ENCODE measurements at regions not wholly inside any gene's neighbourhood (a gene's known extent, or its start where the extent isn't known, plus 50 kb on each side); places are given as distances from the start of the nearest gene placed in this dataset.
"Not testable (repeated sequence)": the region's sequence is repeated elsewhere in the genome, so short reads cannot be mapped to it uniquely, and the experiment has no call there.

GRCh38 chr14:87257421-87257820 is 735.6 kb downstream of the GALC start:
- no peak for TF ChIP-seq EZH2phosphoT487 (IDR thresholded peaks at IDR 0.05; ENCODE audit: low read length)
- no peak for TF ChIP-seq EZH2 (optimal IDR thresholded peaks at IDR 0.05; ENCODE audit: low read depth, low read length)
- no peak for TF ChIP-seq CTCF (IDR thresholded peaks at IDR 0.05; ENCODE audit: low read length)
- no peaks in the 10 kb centered on the region for H3K36me3 ChIP-seq (replicated peaks; ENCODE audit: insufficient read depth, low read length)
- no peaks in the 10 kb centered on the region for H3K27me3 ChIP-seq (replicated peaks; ENCODE audit: insufficient read depth, low read length)
- no peak overlapping the region for H3K27ac ChIP-seq (ENCODE audit: low read length)
- no peak for DNase-seq
- no peaks in the 10 kb centered on the region for H3F3A ChIP-seq (ENCODE audit: insufficient read depth, low read length)
- no peaks in the 10 kb centered on the region for H3K9me2 ChIP-seq (replicated peaks; ENCODE audit: insufficient read depth, low read length)
- H3K4me2 ChIP-seq (ENCODE audit: low read depth, low read length): no peak overlapping the region
- H3K9ac ChIP-seq (ENCODE audit: low read length): no peak overlapping the region
- H2AFZ ChIP-seq (ENCODE audit: low read length): no peak overlapping the region
- H3K9me3 ChIP-seq (replicated peaks; ENCODE audit: insufficient read depth, low read length): no peaks in the 10 kb centered on the region
- H3K79me2 ChIP-seq (ENCODE audit: low read length): no peaks in the 10 kb centered on the region
- no peaks in the 10 kb centered on the region for H4K20me1 ChIP-seq (ENCODE audit: insufficient read depth, low read length)
- H3K4me3 ChIP-seq (ENCODE audit: low read length): no peak overlapping the region
- no peaks in the 10 kb centered on the region for H3K4me1 ChIP-seq (ENCODE audit: low read length)

- no peak overlapping the region for H3K9ac ChIP-seq (ENCODE audit: low read length)
- DNase-seq: no peak
- no peak overlapping the region for H3K4me2 ChIP-seq (ENCODE audit: low read depth, low read length)
- no peak overlapping the region for H3K4me3 ChIP-seq (ENCODE audit: low read length)
- H3K27me3 ChIP-seq (replicated peaks; ENCODE audit: insufficient read depth, low read length): no peaks in the 10 kb centered on the region
- no peaks in the 10 kb centered on the region for H3K79me2 ChIP-seq (ENCODE audit: low read length)
- no peaks in the 10 kb centered on the region for H3F3A ChIP-seq (ENCODE audit: insufficient read depth, low read length)
- H3K4me1 ChIP-seq (ENCODE audit: low read length): no peaks in the 10 kb centered on the region
- H3K27ac ChIP-seq (ENCODE audit: low read length): no peak overlapping the region
- TF ChIP-seq EZH2 (optimal IDR thresholded peaks at IDR 0.05; ENCODE audit: low read depth, low read length): no peak
- TF ChIP-seq EZH2phosphoT487 (IDR thresholded peaks at IDR 0.05; ENCODE audit: low read length): no peak
- TF ChIP-seq CTCF (IDR thresholded peaks at IDR 0.05; ENCODE audit: low read length): no peak
- H3K36me3 ChIP-seq (replicated peaks; ENCODE audit: insufficient read depth, low read length): no peaks in the 10 kb centered on the region
- no peaks in the 10 kb centered on the region for H3K9me3 ChIP-seq (replicated peaks; ENCODE audit: insufficient read depth, low read length)
- H3K9me2 ChIP-seq (replicated peaks; ENCODE audit: insufficient read depth, low read length): no peaks in the 10 kb centered on the region
- H4K20me1 ChIP-seq (ENCODE audit: insufficient read depth, low read length): no peaks in the 10 kb centered on the region
- no peak overlapping the region for H2AFZ ChIP-seq (ENCODE audit: low read length)
These were observed 737.9 kb downstream of the GALC start for GRCh38 chr14:87255058-87255457.

GRCh38 chr14:87254331-87254874 is 738.6 kb downstream of the GALC start:
- Histone ChIP-seq H3K79me2 (ENCODE audit: low read length) (no peaks in the 10 kb centered on the region), H3K4me3 (ENCODE audit: low read length) (no peak overlapping the region), H3K27me3 (replicated peaks; ENCODE audit: insufficient read depth, low read length) (no peaks in the 10 kb centered on the region)

GRCh38 chr14:87253791-87254190 is 739.2 kb downstream of the GALC start:
- H3K27ac ChIP-seq (ENCODE audit: low read length); H2AFZ ChIP-seq (ENCODE audit: low read length); DNase-seq; H3K4me1 ChIP-seq (ENCODE audit: low read length); H3K9me2 ChIP-seq (replicated peaks; ENCODE audit: insufficient read depth, low read length); H3K9me3 ChIP-seq (replicated peaks; ENCODE audit: insufficient read depth, low read length); H3K9ac ChIP-seq (ENCODE audit: low read length); H3K27me3 ChIP-seq (replicated peaks; ENCODE audit: insufficient read depth, low read length); H3K4me2 ChIP-seq (ENCODE audit: low read depth, low read length); H3K79me2 ChIP-seq (ENCODE audit: low read length); H3K4me3 ChIP-seq (ENCODE audit: low read length); H4K20me1 ChIP-seq (ENCODE audit: insufficient read depth, low read length); H3K36me3 ChIP-seq (replicated peaks; ENCODE audit: insufficient read depth, low read length); H3F3A ChIP-seq (ENCODE audit: insufficient read depth, low read length): not testable (repeated sequence)

More at GRCh38 chr14:87254331-87254874, 738.6 kb downstream of the GALC start:
- Histone ChIP-seq H3K9me3 (replicated peaks; ENCODE audit: insufficient read depth, low read length) (no peaks in the 10 kb centered on the region), H3K4me2 (ENCODE audit: low read depth, low read length) (no peak overlapping the region), H3F3A (ENCODE audit: insufficient read depth, low read length) (no peaks in the 10 kb centered on the region), H2AFZ (ENCODE audit: low read length) (no peak overlapping the region), H3K36me3 (replicated peaks; ENCODE audit: insufficient read depth, low read length) (no peaks in the 10 kb centered on the region), H3K4me1 (ENCODE audit: low read length) (no peaks in the 10 kb centered on the region), H4K20me1 (ENCODE audit: insufficient read depth, low read length) (no peaks in the 10 kb centered on the region), H3K27ac (ENCODE audit: low read length) (no peak overlapping the region), H3K9ac (ENCODE audit: low read length) (no peak overlapping the region), H3K9me2 (replicated peaks; ENCODE audit: insufficient read depth, low read length) (no peaks in the 10 kb centered on the region)
- DNase-seq: no peak
- no peak for TF ChIP-seq CTCF (IDR thresholded peaks at IDR 0.05; ENCODE audit: low read length)
- TF ChIP-seq EZH2 (optimal IDR thresholded peaks at IDR 0.05; ENCODE audit: low read depth, low read length): no peak
- no peak for TF ChIP-seq EZH2phosphoT487 (IDR thresholded peaks at IDR 0.05; ENCODE audit: low read length)
